ENCODE measurements at regions not wholly inside any gene's neighbourhood (a gene's known extent, or its start where the extent isn't known, plus 50 kb on each side); places are given as distances from the start of the nearest gene placed in this dataset.

DNA sequence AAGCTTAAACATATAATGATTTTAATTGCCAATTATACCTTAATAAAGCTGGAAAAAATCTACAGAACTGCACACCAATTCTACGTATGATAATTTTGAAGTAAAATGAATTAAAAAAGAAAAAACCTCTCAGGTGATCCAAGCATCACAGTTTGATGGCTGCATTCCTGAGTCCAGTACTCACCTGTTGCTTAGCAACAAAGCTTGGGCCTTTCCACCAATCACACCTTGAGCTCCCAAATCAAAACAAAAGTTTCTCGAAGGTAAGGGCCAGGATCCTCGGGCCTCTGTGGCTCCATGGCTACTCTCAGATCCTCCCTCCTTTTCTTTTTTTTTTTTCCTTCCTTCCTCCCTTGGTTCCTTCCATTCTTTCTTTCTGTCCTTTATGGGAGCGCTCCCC, 137.2 kb upstream of the PCBD1 start:
- no peak for DNase-seq

DNA sequence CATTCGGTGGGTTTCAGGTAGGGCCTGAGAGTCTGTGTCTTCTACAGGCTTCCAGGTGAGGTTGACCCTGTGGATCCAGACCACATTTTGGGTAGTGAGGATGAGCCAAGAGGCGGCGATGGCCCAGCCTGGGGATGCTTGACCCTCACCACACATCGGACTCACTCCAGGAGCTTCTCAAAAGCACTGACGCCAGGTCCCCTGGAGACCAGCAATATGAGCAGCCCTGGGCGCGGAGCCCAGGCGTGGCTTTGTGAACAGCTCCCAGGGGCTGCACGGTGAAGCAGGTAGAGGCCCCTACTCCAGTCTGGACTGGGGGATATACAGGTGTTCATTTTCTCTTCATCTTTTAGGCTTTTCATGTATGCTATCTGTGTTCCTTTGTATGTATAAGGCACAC, 139.7 kb upstream of the PCBD1 start:
- no peak for DNase-seq

DNA sequence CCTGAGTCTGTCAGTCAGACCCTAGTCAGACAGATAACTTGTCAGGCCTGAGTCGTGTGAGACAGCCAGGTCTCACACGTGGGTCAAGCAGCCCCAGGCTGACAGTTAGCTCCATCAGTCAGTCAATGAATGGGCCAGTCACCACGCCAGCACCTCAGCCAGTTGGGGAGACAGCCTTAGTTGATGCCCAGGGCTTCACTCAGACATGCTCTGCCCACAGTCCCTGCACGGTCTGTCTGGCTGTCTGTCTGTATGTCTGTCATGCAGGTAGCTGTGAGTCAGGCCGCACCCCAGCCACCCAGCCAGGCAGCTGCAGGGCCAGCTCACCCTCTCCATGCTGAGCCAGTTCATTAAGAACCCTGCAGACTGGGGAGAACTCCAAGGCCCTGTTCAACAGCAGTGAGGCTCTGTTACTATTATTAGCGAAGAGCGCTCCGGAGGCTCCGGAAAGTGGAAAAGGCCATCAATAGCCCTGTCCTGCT, 141.1 kb upstream of the PCBD1 start:
- DNase-seq = no peak

DNA sequence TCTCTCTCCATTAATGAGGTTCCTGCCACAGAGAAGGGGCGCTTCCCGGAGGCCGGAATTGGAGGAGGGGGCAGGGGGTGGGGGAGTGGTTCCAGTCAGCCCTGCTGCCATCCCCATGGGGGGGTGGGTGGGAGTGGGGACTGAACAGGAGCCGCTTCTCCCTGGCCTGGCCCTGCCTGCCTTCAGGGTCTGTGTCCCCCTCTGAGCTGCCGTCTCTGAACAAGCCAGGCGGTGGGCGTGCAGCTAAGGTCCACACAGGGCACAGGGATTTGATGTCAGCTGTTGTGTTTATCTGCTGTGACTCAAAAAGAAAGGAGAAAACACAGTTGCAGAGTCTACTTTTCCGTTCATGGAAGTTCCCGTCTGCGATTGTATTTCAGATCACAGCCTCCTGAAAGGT, 141.5 kb upstream of the PCBD1 start:
- DNase-seq = no peak

DNA sequence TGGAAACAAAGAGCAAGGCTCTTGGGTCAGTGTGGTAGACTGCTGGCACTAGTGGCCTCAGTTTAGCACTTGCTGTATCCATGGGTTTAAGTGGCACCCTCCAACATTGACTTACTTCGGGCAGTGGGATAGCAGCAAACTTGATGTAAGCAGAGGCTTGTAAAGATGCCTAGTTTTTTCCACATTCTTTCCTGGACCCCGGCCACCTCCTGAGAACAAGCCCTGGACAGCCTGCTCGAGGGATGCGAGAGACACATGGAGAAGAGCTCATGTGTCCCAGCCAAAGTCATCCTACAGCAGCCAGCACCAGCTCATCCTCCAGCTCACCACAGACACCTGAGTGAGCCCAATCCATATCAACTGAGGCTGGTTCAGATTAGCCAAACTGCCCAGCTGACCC, 142.7 kb upstream of the PCBD1 start:
- no peak for DNase-seq

DNA sequence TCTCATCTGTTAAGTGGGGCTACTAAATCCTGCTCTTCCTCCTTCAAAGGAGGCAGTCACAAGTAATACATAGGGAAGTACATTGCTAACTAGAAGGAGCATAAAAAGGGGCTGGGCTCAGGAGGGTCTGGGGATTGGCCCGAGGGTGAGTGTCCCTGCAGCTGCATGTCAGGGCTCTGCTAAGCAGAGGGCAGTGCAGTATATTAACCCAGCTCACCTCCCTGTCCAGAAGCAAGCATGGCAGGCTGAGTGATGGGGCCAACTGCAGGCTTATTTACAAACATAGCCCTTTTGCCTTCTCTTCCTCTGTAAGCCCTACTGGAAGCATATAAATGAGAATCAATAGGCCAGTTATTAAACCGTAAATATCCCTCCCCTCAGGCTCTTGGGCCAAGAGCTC, 143.2 kb upstream of the PCBD1 start:
- no peak for DNase-seq

DNA sequence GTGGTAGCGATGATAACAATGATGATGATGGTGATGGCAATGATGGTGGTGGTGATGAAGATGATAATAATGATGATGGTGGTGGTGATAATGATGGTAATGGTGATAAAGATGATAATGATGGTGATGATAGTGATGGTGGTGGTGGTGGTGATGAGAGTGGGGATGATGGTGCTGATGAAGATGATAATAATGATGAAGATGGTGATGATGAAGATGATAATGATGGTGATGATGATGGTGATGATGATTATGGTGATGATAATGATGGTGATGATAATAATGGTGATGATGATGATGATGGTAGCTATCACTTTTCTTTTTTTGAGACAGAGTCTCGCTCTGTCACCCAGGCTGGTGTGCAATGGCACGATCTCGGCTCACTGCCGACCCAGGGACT, 144.5 kb upstream of the PCBD1 start:
- DNase-seq = no peak

DNA sequence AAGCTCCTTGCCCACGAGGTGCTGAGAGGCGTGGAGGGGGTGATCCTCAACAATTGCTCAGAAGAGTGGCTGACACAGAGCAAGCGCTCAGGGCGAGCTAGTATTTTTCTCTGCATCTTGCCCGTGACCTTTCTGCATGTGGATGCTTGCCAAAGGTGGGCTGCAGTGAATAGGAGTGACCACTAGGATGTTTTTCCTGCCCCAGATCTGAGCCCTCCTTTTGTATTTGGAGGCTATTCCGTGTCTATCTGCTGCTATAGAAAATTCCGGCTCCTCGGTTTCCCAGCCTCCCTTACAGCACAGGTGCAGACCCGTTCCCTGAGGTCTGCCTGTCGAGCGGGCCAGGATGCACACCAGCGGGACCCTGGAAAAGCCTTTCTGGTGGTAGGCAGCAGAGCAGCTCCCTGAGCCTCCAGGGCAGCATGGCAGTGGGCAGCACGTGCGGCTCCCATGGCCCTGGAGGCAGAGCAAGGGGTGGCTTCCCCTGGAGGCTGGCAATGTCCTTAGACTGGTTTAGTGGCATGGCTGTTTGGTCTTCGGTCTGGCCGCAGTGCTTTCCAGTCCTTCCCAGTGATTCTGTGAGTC, 145.1 kb upstream of the PCBD1 start:
- DNase-seq = no peak

DNA sequence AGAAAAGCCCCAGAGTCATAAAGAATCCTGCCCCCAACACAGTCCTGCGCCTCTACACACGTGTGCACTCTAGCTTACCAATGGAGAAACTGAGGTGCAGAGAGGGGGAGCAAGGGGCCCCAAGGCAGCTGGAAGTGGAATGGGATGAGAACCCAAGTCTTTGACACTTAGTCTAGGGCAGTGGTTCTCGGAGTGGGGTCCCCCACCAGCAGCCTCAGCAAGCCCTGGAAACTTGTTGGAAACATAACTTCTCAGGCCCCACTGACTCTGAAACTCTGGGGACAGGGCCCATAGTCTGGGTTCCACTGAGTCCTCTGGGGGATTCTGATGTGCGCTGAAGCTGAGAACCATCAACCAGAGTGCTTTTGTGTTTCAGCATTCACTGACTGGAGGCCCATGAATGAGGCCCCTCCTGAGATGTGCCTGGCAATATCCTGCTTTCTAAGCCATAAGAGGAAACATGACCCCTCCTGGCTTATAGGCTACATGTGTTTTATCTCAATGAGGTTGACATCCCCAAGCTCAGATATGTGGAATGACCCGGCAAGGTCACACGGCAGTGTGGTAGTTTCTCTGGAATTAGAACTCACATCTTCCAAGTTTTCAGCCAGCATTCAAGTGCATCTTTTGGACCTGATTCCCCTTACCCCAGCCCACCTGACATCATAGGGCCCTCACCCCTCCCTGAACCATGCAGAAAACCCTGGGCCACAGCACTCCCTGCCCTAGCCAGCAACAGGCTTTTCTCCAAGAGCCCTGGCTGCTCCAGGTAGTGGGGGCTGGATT, 147.3 kb upstream of the PCBD1 start:
- no peak for DNase-seq

DNA sequence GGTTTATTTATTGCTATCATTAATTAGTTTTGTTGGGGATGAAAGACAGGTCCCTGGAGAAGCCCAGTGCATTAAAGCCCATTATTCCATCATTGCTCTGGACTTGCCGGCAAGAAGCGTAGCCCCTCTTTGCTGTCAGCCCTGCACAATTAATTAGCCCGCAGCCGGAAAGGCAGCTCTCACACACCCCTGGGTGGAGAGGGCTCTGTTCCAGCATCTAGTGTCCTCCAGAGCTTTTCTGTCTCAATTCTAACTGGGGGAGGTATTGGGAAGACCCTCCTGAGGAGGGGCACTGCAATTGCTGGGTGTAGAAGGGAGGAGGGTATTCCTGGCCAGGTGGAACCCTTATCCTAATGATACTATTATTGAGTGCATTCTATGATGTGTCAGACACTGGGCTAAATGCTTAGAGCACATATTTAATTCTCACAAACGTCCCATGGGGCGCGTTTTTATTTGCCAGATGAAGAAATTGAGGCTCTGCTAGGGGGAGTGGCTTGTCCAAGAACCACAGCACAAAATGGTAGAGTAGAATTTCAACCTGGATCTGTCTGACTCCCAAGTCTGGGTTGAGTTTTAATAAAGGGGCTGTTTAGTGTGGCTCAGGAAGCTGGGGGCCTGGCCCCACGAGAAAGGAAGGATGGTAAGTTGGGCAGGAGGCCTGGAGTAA, 148.1 kb upstream of the PCBD1 start:
- no peak for DNase-seq

DNA sequence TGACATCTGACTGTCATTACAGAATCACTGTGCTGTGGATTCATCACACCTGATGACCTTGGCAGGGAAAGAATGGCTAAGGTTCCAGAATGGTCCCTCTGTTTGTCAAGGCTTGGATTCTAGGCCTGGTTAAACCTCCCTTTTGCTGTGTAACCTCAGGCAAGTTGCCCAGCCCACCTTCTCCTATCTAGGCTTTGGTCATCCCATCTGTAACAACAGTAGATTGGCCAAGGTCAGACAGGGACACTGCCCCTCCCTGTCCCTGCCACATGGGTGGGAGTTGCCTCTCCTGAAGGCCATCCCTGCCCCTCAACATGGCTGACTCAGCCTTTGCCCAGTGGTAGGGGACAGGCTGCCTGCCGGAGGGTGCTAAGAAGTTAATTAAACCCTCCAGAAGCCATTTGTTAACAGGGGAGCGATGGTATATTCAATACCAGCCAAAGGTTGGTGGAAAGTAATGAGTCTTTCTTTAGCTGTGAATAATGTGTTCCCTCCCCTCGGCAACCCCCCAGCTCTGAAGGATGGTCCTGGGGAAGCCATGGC, 149.8 kb upstream of the PCBD1 start:
- DNase-seq = no peak

DNA sequence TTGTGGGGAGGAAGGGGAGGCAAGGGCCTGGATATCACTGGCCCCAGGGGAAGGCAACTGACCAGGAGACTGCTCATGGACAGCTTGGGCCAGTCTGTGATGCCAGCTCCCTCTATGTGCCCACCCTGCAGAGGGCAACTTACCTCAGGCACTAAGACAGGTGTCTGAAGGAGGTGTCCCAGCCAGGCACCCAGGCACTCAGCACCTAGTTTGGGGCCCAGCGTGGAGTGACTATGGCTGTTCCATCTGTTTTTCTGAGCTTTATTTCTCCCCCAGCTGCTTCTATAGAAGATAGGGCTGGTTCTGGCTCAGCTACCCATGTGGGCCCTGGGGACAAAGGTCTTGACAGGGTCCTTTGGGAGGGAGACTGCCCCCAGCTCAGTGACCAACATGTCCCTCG, 150.6 kb upstream of the PCBD1 start:
- DNase-seq = no peak

DNA sequence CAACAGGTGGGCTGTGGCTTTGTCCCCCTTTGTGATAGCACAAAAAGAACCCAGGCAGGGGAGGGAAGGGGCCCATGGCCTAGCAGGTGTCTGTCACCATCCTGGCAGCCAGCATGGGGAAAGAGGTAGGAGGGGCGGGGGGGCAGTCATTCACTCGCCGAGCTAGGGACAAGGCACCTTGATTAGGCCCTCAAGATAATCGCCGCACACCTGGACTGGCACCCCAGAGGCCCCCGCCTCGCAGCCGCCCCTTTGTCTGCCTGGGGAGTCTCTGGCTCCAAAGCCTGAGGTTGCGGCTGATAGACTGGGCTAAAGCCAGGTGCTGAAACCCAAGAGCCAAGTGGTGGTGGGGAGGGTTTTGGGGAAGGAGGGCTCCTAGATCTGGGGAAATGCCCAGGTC, 151.2 kb upstream of the PCBD1 start:
- DNase-seq = no peak

DNA sequence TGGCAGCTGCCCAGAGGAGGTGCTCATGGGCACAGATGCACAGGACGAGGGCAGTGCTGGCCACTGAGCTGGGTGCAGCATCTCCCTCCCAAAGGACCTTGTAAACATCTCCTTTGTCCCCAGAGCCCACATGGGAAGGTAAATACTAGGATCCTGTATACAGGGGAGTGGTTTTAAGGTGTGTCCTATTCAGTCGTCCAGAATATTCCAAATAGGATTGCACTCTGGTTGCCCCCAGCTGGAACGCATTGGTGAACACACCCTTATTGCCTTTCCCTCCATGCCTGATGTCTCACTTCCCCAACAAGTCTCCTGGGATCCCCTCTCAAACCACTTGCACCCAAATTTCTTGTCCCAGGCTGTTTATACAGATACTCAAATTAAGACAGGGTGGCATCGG, 152.0 kb upstream of the PCBD1 start:
- no peak for DNase-seq

DNA sequence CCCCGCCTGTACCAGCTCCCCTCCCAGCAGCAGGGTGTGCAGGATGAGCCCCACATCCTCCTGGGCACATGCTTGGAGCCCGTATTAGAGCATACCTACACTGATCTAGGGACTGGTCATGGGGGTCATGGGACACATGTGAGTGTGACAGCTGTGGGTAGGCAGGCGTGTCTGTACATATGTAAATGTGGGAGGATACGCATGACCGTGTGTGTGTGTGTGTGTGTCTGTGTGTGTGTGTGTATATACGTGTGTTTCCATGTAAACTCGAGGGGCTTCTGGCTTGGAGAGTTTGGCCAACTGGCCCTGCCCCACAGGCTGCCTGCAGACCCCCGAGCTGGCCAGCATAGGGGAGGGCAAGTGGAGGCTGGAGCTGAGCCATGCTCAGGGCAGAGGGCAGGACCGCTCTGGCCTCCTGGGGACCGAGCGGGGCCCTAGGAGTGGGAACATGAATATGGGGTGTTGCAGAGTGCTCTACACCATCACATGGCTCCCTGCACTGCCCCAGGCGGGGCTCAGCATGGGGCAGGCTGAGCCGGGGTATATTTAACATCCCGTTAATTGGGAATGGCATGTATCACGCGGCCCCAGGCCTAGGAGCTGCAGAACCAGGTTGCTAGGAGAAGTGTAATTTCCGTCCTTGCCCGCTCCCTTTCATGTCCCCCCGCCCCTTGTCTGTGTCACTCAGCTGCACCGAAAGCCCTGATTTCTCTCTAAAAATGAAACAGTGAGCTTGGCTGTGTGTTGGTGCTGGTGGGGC, 152.7 kb upstream of the PCBD1 start:
- DNase-seq = no peak

DNA sequence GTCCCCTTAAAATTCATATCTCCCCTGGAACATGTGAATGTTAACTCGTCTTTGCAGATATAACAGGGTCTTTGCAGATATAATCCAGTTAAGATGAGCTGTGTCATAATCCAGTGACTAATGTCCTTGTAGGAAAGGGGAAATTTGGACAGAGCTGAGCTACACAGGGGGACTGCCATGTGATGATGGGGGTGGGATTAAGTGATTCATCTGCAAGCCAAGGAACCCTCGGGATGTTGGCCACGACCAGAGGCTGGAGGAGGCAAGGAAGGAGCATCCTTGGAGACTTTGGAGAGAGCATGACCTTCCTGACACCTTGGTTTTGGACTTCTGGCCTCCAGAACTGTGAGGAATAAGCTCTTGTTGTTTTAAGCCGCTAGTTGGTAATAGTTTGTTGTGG, 153.9 kb upstream of the PCBD1 start:
- DNase-seq = no peak

DNA sequence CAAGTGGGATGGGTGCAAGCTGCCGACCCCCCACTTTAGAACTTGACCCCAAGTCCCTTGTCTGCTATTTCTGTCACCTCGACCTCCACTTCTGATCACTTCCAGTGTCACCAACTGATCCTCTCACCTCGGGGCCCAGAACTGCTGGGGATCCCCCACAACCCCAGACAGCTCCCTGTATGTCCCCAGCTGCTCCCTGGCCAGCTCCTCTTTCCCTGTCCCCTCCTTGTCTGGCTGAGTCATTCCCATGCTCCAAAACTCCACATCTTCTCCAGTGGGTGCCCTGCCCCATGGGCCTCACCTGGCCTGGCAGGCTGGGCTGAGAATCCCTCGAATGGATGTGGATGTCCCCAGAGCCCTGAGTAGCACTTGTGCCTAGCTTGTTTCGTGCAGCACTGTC, 154.3 kb upstream of the PCBD1 start:
- DNase-seq = no peak

DNA sequence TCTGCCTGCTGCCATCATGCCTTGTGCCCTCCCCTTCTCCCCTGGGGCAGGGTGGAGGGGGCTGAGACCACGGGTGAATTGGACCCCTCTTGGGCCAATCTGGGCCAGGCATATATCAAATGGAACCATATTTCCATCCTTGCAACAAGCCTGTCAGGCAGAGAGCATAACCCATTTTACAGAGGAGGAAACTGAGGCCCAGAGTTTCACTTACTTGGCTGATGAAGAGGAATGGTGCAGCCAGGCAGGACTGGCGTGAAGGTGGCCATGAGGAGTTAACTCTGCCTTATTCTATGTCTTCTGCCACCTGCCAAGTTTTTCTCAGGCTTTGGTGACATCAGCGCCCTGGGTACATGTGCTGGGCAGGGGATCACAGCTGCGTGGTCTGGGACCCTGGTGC, 155.5 kb upstream of the PCBD1 start:
- no peak for DNase-seq

DNA sequence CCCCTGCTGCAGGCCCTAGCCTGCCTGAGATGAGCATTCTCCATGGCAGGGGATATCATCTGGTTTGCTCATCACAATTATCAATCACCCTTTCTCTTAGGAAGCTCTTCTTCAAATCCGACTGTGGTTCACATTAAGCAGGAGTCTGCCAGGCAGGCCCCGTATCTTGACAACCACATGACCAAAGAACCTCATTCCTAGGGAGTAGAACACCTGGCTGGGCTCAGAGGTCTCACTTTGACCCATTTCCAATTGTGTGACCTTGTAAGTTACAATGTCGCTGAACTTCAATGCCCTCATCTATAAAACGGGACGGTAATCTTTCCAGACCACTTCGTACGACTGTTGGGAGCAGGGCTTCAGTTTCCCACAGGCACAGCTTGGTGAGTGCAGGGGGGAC, 156.4 kb upstream of the PCBD1 start:
- DNase-seq = no peak

DNA sequence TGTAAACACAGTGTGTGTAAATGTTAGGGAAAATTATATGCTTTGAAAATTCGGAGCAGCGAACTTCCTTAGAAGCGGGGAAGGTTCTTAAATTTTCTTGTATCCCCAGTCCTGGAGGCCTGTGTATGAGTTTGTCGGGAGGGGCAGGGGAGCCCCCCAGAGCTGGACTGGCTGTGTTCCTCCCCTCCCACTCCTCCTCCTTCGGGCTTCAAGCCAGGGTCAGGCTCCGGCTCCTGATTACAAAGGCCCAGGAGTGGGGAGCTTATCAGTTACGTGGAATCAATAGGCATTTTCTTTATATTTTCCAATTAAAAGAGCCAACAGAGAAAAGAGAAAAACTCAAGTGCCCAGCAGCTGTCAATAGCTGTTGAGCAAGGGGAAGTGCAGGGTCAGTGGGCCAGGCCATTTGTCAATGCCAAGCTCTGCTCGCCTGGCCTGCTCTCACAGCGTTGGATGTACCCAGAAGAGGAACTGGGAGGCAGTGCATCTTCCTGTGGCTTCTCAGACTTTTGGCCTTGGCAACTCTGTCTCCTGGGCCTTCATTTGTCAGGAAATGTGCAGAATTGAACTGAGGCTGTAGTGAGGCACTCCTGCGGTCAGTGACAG, 156.9 kb upstream of the PCBD1 start:
- no peak for DNase-seq

DNA sequence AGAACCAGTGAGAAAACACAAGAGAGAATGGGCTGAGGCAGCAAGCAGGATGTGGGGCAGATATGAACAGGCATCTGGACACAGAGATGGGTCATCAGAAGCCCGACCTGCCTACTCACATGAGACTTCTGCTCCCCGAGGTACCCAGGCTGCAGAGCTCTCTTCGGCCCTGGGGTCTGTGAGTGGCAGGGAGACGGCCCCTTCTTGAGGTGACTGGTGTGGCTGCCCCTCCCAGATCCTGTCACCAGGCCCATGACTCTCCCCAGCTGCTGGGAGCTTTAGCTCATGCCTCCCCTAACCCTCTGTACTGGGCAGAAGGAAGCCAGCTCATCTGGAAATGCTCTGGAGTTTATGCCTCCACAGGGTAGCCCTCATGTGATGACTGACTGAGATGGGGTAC, 157.6 kb upstream of the PCBD1 start:
- no peak for DNase-seq

DNA sequence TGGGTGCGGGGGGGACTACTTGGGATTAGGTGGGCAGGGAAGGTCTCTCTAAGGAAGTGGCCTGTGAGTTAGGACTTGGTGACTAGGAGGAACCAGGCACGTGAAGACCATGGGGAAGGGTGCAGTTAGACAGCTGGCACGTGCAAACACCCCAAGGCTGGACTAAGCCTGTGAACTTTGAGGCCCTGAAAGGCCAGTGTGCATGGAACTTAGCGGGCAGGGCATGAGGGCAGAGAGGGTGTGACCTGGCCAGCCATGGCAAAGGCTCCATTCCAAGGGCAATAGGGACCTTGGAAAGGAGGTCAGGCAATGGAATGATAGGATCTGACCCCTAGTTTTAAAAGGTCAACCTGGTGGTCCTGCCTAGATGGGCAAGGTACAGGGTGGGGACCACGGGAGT, 158.4 kb upstream of the PCBD1 start:
- DNase-seq = no peak

Data from activated CD4-positive, alpha-beta T cell treated with anti-CD3 and anti-CD28 coated beads, Interleukin-2, amount 50 U/mL, for 16 hours (primary cell).